ENCODE measurements at regions not wholly inside any gene's neighbourhood (a gene's known extent, or its start where the extent isn't known, plus 50 kb on each side); places are given as distances from the start of the nearest gene placed in this dataset.

DNA sequence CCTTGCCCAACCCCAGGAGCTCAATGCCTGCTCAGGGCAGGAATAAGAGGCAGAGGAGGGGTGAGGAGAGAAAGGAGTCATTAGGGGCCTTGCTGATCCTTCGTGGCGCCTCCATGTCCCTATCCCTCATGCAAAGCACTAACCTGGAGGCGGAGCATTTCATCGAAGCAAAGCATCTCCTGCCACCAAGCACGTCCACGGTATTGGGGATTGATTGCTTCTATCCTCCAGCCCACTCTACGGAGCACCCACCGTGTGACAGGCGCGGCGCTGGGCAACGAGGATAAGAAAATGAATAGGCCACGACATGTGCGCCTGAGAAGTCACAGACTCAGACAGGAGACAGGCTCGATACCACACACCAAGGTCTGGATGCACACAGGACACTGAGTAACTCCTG, 67.0 kb downstream of the IGLL1 start:
- no TSS peak for BruUV-seq (replicated peaks)

DNA sequence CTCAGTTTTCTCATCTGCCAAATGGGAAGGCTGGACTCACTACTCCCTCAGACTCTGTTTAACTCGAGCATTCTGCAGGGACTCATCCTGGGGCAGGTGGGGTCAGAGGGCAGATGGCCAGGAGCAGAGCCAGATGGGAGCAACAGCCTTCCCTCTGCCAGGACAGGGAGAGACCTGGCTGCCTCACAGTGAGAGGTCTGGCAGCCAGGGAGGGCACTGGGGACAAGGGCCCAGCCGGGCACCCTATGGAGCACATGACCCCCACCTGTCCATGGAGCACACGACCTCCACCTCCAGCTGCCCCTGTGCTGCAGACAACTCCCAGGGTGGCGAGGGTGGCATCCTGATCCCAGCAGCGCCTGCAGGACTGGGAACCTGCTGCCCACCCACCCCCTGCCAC, 67.4 kb downstream of the IGLL1 start:
- intact Hi-C loops (cut with micrococcal nuclease; ENCODE audit: unreplicated experiment), result no loop called here
- no peaks in the 10 kb centered on the region for H3K36me3 ChIP-seq (ENCODE audit: insufficient read depth, low read length, poor library complexity, severe bottlenecking)
- no peaks in the 10 kb centered on the region for H3K27me3 ChIP-seq (replicated peaks; ENCODE audit: insufficient read depth, low read depth, low read length, poor library complexity)
- POLR2A ChIA-PET (ENCODE audit: low non-redundant PET), result no interaction called here
- TF ChIP-seq, protein P1, sequence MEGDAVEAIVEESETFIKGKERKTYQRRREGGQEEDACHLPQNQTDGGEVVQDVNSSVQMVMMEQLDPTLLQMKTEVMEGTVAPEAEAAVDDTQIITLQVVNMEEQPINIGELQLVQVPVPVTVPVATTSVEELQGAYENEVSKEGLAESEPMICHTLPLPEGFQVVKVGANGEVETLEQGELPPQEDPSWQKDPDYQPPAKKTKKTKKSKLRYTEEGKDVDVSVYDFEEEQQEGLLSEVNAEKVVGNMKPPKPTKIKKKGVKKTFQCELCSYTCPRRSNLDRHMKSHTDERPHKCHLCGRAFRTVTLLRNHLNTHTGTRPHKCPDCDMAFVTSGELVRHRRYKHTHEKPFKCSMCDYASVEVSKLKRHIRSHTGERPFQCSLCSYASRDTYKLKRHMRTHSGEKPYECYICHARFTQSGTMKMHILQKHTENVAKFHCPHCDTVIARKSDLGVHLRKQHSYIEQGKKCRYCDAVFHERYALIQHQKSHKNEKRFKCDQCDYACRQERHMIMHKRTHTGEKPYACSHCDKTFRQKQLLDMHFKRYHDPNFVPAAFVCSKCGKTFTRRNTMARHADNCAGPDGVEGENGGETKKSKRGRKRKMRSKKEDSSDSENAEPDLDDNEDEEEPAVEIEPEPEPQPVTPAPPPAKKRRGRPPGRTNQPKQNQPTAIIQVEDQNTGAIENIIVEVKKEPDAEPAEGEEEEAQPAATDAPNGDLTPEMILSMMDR (conservative IDR thresholded peaks at IDR 0.05; ENCODE audit: low read depth, low read length), result no peak
- no peak for TF ChIP-seq EZH2 (IDR thresholded peaks at IDR 0.05; ENCODE audit: borderline replicate concordance, low read depth, low read length, poor library complexity, severe bottlenecking)
- no peak for DNase-seq (ENCODE audit: low spot score)
- H3K4me1 ChIP-seq (ENCODE audit: insufficient read depth, low read length, poor library complexity, severe bottlenecking), result no peaks in the 10 kb centered on the region
- CTCF ChIA-PET, result no interaction called here
- no peak overlapping the region for H3K27ac ChIP-seq (ENCODE audit: low read depth, low read length, poor library complexity, severe bottlenecking)
- no TSS peak for BruUV-seq (replicated peaks)
- H3K9me3 ChIP-seq (ENCODE audit: low read depth, low read length, poor library complexity, severe bottlenecking), result no peaks in the 10 kb centered on the region
- H3K4me3 ChIP-seq (ENCODE audit: low read depth, low read length, poor library complexity, severe bottlenecking), result no peak overlapping the region

More for the DNA sequence above, 67.0 kb downstream of the IGLL1 start:
- CTCF ChIA-PET, result no interaction called here
- Histone ChIP-seq H3K27ac (ENCODE audit: low read depth, low read length, poor library complexity, severe bottlenecking) (no peak overlapping the region), H3K36me3 (ENCODE audit: insufficient read depth, low read length, poor library complexity, severe bottlenecking) (no peaks in the 10 kb centered on the region), H3K4me3 (ENCODE audit: low read depth, low read length, poor library complexity, severe bottlenecking) (no peak overlapping the region), H3K4me1 (ENCODE audit: insufficient read depth, low read length, poor library complexity, severe bottlenecking) (no peaks in the 10 kb centered on the region), H3K27me3 (replicated peaks; ENCODE audit: insufficient read depth, low read depth, low read length, poor library complexity) (no peaks in the 10 kb centered on the region), H3K9me3 (ENCODE audit: low read depth, low read length, poor library complexity, severe bottlenecking) (no peaks in the 10 kb centered on the region)
- TF ChIP-seq EZH2 (IDR thresholded peaks at IDR 0.05; ENCODE audit: borderline replicate concordance, low read depth, low read length, poor library complexity, severe bottlenecking), result no peak
- TF ChIP-seq, protein P1 (conservative IDR thresholded peaks at IDR 0.05; ENCODE audit: low read depth, low read length), result no peak
- POLR2A ChIA-PET (ENCODE audit: low non-redundant PET), result no interaction called here
- DNase-seq (ENCODE audit: low spot score), result no peak
- intact Hi-C loops (cut with micrococcal nuclease; ENCODE audit: unreplicated experiment), result no loop called here

DNA sequence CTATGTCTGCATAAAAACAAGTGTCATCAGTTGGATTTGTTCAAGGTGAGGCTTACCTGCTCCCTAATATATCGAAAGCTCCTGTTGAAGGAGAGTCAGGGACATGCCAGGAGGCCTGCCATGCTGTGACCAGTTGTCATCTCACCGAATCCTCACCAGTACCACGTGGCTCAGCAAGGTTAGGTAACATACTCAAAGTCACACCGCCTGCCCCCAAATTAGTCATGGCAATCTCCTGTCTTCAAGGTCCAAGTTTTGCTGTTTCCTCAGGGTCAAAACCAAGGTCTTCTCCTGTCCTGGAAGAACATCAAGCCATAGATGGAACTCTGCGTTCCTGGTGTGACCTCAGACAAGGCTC, 67.8 kb downstream of the IGLL1 start:
- H3K36me3 ChIP-seq (ENCODE audit: insufficient read depth, low read length, poor library complexity, severe bottlenecking), result no peaks in the 10 kb centered on the region
- TF ChIP-seq, protein P1 (conservative IDR thresholded peaks at IDR 0.05; ENCODE audit: low read depth, low read length), result no peak
- TF ChIP-seq EZH2 (IDR thresholded peaks at IDR 0.05; ENCODE audit: borderline replicate concordance, low read depth, low read length, poor library complexity, severe bottlenecking), result no peak
- H3K4me1 ChIP-seq (ENCODE audit: insufficient read depth, low read length, poor library complexity, severe bottlenecking), result no peaks in the 10 kb centered on the region
- DNase-seq (ENCODE audit: low spot score), result no peak
- POLR2A ChIA-PET (ENCODE audit: low non-redundant PET), result no interaction called here
- intact Hi-C loops (cut with micrococcal nuclease; ENCODE audit: unreplicated experiment), result no loop called here
- CTCF ChIA-PET, result no interaction called here
- H3K27ac ChIP-seq (ENCODE audit: low read depth, low read length, poor library complexity, severe bottlenecking), result no peak overlapping the region
- no peaks in the 10 kb centered on the region for H3K9me3 ChIP-seq (ENCODE audit: low read depth, low read length, poor library complexity, severe bottlenecking)
- no TSS peak for BruUV-seq (replicated peaks)
- H3K4me3 ChIP-seq (ENCODE audit: low read depth, low read length, poor library complexity, severe bottlenecking), result no peak overlapping the region
- no peaks in the 10 kb centered on the region for H3K27me3 ChIP-seq (replicated peaks; ENCODE audit: insufficient read depth, low read depth, low read length, poor library complexity)
